Fibroblast of skin of abdomen (primary cell): ENCODE measurements at regions not wholly inside any gene's neighbourhood (a gene's known extent, or its start where the extent isn't known, plus 50 kb on each side); places are given as distances from the start of the nearest gene placed in this dataset.

Source experiments
- DNase-seq: peaks from one replicate; pipeline ENCODE4 v3.0.0-alpha.2; 2013

DNA sequence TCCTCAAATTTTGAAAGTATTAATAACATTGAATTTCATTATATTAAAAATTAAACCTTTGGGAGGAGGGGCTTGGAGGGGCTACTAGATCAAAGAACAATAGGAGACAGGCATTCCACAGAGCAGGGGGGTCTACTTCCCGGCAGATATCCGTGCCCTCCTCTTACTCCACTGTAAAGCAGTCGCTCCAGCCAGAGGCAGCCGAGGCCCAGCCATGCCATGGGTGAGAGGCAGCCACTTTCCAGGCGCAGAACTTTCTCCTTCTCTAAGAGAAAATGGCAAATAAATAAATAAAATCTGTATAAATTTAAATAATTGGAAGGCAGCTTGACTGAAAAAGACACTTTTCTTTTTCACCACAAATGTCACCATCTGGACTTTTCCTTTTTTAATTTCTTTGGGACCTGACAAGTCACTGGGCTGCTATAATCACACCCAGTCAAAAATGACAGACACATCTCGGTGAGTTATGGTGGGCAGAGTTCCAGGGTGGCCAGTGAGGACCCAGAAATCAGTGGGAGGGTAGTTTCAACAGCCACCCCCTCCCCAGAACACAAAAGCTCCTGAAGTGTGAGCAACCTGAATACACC, 302.2 kb upstream of the SMARCA2 start:
- no peak for DNase-seq

GRCh38 chr9:1713841-1714240, 301.3 kb upstream of the SMARCA2 start:
- no peak for DNase-seq

DNA sequence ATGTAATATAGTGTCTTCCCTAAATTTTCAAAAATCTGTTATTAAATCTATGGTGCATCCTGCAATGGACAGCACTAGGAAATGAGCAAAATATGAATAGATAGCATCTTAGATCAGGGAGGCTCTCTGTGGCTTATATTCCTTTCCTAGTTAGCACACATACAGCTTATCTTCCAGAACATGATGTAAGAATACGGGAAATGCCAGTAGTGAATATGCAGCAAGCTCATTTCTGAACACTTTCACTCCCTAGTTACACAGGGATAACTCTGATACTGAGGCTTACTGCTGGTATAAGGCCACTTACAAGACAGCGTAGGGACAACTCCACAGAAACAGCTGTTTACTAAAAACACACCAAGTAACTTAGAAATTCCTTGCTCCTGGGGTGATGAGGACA, 297.3 kb upstream of the SMARCA2 start:
- DNase-seq: no peak

- no peak for DNase-seq
These were observed 296.3 kb upstream of the SMARCA2 start for GRCh38 chr9:1718836-1719235.

GRCh38 chr9:1721196-1721595, 294.0 kb upstream of the SMARCA2 start:
- no peak for DNase-seq

- DNase-seq: no peak
These were observed 292.7 kb upstream of the SMARCA2 start for GRCh38 chr9:1722404-1722803.

DNA sequence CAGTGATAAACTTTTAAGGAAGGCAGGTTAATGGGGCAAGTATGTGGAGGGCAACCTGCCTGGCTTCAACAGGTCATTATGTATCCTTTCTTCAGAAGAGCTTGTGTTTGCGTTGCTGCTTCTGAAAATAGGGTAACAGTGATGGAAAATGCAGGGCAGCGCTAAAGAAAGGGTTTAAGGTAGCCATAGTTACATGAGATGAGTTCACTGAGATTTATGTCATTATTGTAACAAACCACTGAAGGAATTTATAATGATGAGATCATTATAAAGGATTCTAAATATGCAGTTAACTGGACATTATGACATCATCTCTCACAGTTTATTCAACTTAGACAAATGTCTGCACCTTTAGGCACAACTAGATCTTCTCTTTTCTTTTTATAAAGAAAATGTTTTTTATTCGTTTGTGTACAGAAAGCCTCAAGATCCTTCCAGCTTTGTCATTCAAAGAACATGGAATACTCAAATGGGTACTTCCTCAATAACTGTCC, 291.6 kb upstream of the SMARCA2 start:
- no peak for DNase-seq

DNA sequence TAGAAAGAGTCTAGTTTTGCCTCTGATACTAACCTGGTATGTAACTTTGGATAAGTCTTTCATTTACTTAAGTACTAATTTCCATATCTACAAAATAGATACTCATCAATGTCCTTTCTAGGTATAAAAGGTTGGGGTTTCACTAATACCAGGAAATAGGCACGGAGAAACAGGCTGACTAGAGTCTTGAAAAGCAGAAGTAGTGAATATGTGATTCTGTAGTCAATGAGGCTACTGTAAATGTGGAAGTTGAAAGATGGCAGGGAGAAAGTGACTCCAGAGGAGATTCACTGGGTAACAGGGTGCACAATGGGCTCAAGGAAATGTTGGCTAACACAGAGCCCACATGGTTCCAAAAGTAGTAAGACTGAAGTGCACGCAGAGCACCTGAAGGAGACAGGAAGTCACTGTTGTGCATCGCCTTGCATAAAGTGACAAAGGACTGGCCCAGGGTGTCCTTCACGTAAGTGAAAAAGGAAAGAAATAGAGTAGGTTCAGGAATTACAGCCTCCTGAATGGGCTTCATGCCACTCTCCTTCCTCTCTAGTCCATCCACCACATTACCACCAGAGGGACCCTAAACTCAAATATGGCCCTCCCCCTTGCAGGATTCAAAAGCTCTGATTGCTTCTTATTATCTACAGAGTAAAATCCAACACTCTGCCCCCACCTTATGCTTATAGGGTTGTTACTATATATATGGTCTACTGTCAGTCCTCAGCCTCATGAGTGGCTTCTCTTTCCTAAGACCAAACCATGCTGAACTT, 288.0 kb upstream of the SMARCA2 start:
- DNase-seq: no peak

- DNase-seq: no peak
These were observed 285.5 kb upstream of the SMARCA2 start for GRCh38 chr9:1729631-1730030.

DNA sequence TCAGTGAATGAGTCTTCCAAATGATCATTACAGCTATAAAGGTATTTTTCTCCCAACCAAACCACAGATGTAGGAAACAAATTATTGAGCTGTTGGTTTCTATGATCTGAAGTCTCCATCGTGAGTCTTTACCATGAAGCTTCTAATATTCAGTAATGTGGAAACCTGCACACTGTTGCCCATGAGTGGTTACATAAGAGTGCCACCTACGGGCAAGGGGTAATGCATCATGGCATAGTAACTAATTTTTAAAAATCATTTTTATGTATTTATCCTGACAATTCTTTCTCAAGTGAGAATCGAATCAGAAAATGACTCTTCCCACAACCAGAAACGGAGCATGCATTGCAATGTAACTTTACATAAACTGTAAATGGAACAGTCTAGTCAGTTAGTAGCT, 282.5 kb upstream of the SMARCA2 start:
- no peak for DNase-seq

- no peak for DNase-seq
These were observed 276.5 kb upstream of the SMARCA2 start for GRCh38 chr9:1738511-1739100.

DNA sequence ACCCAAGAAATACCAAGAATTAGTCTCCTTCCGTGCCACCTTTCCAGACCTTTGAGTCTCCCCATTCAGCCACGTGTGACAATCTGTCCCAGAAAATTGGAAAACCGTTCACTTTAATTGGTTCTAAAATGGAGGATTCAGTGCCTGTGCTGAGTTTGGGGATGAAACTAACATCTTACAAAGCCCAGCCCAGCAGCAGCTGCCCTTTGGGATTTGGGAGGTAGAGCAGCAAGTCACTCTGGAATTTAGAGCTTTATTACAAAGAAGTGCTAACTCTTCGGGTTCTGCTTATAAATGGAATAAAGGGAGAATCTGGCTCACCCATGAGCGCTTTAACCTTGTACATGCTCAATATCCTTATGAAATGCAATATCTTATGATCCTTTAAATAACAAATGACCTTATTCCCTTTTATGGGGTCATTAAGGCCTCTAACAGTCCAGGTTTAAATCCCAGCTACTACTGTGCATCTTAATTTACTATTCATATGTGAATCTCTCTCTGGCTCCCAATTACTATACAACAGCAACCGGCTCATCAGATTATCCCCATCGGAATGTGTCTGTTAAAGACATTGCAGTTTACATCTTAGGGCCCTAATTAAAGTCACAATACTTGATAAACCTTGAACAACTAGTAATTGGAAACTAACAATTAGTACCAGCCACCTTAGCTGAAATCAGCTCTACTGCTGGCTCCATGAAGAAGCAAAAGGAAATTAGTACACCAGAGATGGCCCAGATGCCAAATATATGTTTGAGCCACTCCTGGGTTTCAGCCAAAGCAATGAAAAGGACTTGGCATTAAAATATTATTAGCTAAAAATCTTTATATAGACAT, 271.8 kb upstream of the SMARCA2 start:
- no peak for DNase-seq

GRCh38 chr9:1745980-1746379, 269.2 kb upstream of the SMARCA2 start:
- DNase-seq: no peak

GRCh38 chr9:1747417-1747967, 267.7 kb upstream of the SMARCA2 start:
- no peak for DNase-seq

DNA sequence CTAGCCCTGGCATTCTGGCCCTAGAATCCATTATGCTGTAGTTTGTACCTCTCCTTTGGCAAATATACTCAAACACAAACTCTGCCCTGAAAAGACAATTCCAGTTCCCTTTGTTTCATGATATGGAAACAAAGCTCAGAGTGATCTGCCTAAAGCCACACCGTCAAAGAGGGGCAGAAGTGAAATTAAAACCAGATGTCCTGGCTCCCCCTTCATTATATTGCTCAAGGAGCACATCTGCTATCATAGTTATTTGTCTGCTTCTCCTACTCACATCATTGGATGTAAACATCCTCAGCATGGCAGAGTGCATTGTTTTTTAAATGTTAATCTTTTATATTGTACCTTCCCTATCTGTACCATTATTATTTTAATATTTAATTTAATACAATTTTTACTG, 266.7 kb upstream of the SMARCA2 start:
- DNase-seq: no peak

- no peak for DNase-seq
These were observed 258.0 kb upstream of the SMARCA2 start for GRCh38 chr9:1757186-1757585.

DNA sequence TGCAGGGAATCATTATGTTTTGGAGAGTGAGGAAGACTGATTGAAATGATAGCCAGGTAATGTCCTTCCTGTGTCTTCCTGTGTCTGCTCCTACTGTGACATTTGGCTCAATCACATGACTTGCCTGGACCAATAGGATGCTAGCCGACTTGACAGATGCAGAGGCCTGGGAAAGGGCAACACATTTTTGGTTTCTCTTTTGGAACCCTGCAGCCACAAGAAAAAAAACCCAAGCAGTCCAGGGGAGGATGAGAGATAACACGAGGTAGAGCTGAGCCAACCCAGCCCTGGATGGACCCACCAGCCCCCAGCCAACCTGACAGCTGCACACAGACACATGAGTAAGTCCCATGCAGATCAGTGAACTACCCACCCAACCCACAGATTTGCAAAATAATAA, 256.1 kb upstream of the SMARCA2 start:
- DNase-seq: no peak

- no peak for DNase-seq
These were observed 255.3 kb upstream of the SMARCA2 start for GRCh38 chr9:1759771-1760300.

DNA sequence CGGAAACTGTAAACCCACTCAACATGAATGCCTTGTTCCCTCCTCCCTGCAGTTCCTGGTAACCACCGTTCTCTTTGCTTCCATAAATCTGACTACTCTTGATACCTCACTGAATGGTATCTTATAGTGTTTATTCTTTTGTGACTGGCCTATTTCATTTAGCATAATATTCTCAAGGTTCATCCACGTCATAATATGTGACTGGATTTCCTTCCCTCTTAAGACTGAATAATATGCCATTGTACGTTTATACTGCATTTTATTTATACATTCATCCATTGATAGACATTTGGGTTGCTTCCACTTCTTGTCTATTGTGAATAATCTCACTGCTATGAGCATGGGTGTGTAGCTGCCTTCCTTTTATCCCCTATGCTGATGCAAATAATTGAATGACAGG, 253.3 kb upstream of the SMARCA2 start:
- no peak for DNase-seq

- DNase-seq: no peak
These were observed 249.1 kb upstream of the SMARCA2 start for GRCh38 chr9:1766042-1766441.

DNA sequence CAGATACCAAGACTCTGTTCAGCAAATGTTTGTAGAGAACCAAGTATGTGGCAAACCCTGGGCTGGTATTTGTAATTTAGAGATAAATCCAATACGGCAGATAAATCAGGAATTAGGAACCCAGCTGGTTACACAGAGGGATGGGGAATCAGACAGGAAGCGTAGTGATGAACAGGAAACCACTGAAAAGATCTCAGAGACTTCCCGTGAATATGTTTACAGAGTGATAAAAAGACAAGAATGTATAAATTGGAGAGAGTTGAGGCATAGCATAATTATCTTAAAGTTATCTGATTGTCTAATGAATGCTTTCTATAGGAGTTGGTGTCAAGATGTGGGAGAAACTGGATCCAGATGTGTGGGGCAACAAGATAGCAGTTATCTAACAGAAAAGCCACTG, 246.6 kb upstream of the SMARCA2 start:
- no peak for DNase-seq

DNA sequence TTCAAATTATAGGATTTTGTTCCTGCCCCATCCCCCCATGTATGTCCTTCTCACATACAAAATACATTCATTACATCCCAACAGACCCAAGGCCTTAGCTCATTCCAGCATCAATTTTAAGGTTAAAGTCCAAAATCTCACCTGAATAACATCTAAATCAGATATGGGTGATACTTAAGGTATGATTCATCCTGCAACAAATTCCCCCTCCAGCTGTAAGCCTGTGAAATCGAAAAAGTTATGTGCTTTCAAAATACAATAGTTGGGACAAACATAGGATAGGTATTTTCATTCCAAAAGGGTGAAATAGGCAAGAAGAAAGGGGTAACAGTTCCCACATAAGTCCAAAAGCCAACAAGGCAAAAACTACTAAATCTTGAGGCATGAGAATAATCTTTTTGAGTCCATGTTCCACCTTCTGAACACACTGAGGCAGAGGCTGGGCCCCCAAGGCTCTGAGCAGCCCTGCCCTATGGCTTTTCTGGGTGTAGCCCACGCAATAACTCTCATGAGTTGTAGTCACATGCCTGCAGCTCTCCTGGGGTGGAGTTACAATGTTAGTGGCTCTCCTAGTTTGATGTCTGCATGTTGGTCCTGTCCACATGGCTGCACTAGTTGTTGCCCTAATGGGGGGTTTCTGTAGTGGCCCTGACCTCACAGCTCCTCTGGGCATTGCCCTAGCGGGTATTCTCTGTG, 243.9 kb upstream of the SMARCA2 start:
- DNase-seq: no peak
